Omental fat pad (tissue), 3 donors: ENCODE measurements at regions not wholly inside any gene's neighbourhood (a gene's known extent, or its start where the extent isn't known, plus 50 kb on each side); places are given as distances from the start of the nearest gene placed in this dataset.

Experiments
- ATAC-seq: fragments of 150-250 bp; one replicate; pipeline ENCODE4 v1.9.1; 2016; ENCODE audit warnings: mild to moderate bottlenecking, moderate library complexity; ENCODE audit not compliant: low FRiP score
- DNase-seq: peaks from one replicate; pipeline ENCODE4 v3.0.0-alpha.2; 2019; ENCODE audit warnings: low spot score
- CTCF ChIP-seq, 3 donors: fragments of 450-650 bp; IDR thresholded peaks; one replicate each; pipeline ENCODE4 v1.5.1; 2016 to 2017; ENCODE audit warnings: antibody characterized with exemption in 3 of 3, mild to moderate bottlenecking in 3 of 3, moderate library complexity in 2 of 3

- DNase-seq: no peak
- no peak for TF ChIP-seq CTCF (IDR thresholded peaks at IDR 0.05)
- ATAC-seq: no peak
Measured at GRCh38 chr12:90292183-90292582, 583.5 kb upstream of the ATP2B1 start.

- TF ChIP-seq CTCF (IDR thresholded peaks at IDR 0.05): no peak
- DNase-seq (no peak), ATAC-seq (peak; percentile 62)
Measured at GRCh38 chr12:90290980-90291975, 582.6 kb upstream of the ATP2B1 start.

- DNase-seq (no peak), ATAC-seq (no peak)
- no peak for TF ChIP-seq CTCF (IDR thresholded peaks at IDR 0.05)
Measured at GRCh38 chr12:90287585-90287984, 578.9 kb upstream of the ATP2B1 start.

- DNase-seq (no peak), ATAC-seq (no peak)
- no peak for TF ChIP-seq CTCF (IDR thresholded peaks at IDR 0.05)
Measured at GRCh38 chr12:90281154-90281868, 572.7 kb upstream of the ATP2B1 start.

GRCh38 chr12:90280564-90281058, 572.0 kb upstream of the ATP2B1 start:
- DNase-seq (no peak), ATAC-seq (no peak)
- TF ChIP-seq CTCF (IDR thresholded peaks at IDR 0.05): no peak

GRCh38 chr12:90280033-90280432, 571.4 kb upstream of the ATP2B1 start:
- TF ChIP-seq CTCF (IDR thresholded peaks at IDR 0.05): no peak
- ATAC-seq (no peak), DNase-seq (no peak)
